NCI-H2029 treated with DMSO at 0.1 percent for 48 hours (cell line): ENCODE measurements at regions not wholly inside any gene's neighbourhood (a gene's known extent, or its start where the extent isn't known, plus 50 kb on each side); places are given as distances from the start of the nearest gene placed in this dataset.

Experiments used
- DNase-seq: peaks from one replicate; lab custom pipeline; 2025; lab: John Stamatoyannopoulos, UW

DNA sequence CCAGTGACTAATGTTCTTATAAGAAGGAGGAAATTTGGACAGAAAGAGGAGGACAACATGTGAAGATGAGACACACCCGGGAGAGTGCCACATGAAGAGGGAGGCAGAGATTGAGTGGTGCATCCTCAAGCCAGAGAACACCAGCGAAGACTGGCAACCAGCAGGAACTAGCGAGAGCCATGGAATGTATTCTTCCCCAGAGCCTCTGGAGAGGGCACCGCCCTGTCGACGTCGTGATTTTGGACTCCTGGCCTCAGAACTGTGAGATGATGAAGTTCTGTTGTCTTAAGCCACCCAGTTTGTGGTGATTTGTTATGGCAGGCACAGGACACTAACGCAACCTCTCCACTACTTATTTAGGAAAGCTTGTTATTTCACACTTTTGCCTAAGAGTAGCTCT, 196.0 kb upstream of the TLL1 start:
- no peak for DNase-seq

DNA sequence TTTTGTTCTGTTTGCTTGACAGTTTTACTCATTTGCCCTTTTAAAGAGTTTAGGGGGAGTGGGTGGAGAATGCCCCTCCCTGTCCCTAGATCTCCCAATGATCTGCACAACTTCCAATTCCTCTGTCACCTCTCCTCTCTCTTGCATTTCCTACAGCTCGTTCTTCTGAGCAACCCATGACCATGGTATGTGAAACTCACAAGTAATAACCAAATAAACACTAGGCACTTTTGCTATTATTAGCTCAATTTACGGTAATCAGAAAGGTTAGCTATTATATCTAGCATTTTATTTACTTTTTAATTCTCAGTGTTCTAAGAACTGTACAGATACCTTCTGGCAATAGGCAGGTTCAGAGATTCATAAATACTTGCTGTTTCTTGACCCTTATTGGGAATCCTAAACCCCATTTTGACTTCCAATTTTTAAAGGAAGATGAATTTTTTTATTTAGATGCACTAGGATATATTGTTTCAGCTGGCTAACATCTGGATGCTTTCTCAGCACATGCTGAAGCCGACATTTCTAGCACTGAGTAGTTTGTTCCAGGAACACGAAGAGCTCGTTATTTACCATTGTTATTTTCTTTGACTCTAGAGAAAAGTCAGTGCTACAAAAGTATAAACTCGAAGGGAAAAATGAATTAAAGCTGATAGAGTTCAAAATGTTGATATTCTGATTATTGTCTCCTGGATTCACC, 194.7 kb upstream of the TLL1 start:
- DNase-seq: no peak

DNA sequence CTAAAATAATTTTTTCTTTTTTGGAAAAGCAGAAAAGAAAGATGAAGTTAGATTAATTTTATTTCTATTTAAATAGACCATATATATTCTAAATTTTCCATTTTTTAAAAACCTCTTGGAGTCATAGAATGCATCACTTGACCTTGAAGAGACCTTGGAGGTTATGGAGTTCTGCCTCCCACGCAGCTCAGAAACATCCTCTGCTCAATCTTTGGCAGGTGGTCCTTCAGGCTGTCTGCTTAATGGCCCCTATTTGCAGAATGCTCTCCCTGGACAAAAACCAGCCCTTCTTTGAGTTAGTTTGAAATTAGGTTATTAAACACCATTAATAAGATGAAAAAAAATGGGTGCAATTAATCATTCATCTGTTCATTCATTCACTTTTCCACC, 194.1 kb upstream of the TLL1 start:
- DNase-seq: no peak

DNA sequence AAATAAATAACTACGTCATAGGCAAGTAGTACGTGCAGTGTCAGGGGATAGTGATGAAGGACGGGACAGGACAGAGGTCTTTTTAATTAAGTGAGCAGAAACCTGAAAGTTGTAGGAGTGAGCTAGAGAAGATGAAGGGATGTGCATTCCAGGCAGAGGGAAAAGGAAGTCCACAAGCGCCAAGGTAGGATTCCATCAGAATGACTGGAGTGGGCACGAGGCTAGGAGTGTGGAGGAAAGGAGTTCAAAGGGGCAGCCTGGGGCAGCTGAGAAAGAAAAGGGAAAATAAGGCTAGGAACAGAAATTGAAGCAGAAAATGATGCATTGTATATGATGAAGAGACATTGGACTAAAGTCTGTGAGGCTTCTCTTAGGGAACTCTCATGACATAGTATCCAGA, 192.2 kb upstream of the TLL1 start:
- no peak for DNase-seq

DNA sequence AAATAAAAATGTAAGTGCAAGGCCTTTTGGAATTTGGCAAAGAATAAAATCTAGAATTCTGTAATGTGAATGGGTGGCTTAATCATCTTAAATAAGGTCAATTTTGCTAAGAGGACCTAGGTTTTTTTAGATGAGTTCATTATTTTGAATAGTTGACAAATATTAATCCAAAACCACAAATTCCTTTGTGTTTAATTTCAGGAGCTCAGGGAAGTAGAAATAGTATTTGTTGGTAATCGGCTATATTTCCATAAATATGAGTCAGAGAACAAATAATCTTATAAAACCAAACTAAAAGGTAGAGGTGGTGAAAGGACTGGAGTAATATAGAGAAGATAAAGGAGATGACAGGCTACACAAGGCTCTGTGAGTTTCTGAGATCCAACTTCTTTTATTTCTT, 190.4 kb upstream of the TLL1 start:
- DNase-seq: no peak

DNA sequence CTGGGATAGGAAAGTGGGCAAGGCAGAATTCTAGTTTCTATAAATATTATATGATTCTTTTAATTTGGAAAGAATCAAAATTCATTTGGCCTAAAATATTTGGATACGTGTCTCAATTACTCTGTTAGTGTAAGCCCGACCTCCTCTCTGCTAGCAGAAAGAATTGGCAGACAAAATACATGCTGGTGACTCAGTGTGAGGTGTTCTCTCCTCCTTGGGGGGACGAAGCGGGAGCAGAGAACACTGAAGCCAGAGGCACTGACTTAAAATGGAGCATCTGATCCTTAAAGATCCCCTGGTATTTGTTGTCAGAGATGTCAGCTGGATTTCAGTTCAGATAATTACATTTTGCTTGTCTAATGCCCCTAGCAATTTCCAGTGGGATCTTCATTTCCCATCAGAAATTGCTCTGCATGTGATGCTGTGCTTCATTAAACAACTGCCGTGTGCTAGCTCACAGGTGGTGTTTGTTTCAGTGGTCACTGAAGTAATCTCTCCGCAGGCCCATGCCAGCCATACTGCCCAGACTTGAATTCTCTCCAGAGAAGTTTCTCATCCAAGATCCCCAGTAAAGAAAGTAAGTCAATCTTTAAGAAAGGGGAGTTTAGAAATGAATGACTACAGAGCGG, 188.7 kb upstream of the TLL1 start:
- no peak for DNase-seq

DNA sequence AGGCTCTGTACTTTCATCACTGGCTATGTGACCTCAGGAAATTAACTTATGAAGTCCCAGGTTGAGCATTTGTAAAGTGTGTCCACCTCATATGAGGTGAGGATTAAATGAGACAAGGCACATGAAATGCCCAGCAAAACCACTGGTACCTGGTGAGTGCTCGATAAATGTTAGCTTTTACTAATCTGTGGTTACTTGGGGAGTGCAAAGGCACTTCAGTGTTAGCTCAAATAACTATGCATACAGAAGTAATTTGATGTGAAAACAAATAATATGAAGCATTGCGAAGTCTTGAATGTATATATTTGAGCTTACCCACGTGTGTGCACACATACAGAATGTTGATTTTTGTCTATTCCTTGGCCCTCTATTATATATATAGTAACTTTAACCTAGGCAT, 186.3 kb upstream of the TLL1 start:
- no peak for DNase-seq

DNA sequence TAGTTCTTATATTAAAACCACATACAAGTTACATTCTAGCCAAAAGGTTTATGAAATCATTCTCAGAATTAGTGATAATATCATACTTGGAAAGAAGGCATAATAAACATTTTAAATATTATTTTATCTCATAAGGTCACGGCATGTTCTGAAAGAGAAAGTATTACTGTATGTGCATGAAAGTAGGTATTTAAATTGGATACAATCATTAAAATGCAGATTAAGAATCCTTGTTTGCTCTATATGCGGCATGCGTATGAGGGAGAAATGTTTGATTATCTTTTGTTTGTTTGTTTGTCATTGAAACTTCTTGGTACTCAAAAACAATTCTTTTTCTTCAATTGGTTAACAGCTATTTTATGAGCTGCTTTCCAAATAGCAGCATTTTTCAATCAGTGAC, 183.9 kb upstream of the TLL1 start:
- DNase-seq: no peak

DNA sequence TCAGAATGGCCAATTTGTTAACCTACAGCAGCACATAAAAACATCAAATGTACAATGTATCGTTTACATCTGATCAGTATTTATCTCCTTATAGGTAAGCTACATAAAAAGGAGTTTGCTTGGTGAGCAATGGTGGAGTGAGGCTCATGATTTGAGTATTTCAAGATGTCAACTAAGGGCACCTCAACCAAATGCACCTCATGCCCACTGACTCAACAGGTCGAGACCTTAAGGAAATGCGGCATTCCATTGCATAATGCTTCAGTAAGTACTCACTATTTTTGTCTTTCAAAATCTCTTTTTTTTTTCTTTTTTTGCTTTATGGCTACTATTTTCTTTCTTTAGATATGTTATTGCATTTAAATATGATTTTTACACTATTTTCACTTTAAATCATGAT, 181.0 kb upstream of the TLL1 start:
- DNase-seq: no peak

DNA sequence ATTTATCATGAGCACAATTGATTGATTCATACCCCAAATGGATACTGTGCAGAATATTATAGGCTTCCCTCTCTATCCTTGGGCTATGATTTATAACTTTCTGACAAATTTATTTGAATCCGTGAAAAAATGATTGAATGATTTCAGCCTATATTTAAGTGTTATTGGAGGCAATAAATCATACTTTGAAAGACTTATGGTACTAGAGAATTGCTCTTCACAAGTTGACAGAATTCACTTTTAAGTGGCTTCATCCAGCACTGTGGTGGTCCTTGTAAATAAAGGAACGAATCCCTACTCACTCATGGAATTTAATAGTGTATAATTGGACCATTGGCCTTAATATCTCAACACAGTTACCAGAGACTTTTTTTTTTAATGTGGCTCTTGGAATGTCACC, 174.8 kb upstream of the TLL1 start:
- no peak for DNase-seq

DNA sequence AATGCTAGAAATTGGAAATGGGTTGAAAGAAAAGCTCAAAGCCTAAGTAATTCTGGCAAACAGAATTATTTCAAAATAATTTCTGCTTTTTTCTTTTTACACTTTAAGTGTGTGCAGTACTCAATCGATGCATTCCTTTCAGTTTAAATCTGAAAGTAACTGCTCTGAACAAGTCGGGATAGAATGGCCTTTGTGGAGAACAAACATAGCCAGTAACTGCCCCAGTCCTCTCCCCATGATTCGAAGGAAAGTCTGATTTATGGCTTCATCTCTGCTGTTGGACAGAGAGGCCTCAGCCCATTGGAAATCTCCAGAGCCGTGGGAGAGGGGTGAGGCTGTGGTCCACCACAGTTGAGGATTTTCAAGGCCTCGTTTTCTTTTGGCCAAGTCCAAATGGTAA, 174.0 kb upstream of the TLL1 start:
- no peak for DNase-seq

DNA sequence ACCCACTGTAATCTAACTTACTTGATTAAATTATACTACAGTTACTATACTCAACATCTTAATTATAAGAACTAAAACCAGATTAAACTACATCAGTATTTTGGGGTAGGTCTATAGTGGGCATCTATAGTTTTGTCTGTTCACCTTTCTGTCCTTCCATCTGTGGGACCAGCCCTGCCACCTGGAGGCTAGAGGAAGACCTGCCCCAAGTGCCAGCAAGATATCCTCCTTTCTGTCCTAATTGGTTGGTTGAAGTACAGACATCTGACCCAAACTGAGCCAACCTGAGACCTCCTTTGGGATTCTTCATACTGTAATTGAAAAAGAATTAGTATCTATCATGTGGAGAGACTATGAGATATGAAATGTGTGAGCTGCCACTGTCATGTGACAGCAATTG, 172.2 kb upstream of the TLL1 start:
- no peak for DNase-seq

DNA sequence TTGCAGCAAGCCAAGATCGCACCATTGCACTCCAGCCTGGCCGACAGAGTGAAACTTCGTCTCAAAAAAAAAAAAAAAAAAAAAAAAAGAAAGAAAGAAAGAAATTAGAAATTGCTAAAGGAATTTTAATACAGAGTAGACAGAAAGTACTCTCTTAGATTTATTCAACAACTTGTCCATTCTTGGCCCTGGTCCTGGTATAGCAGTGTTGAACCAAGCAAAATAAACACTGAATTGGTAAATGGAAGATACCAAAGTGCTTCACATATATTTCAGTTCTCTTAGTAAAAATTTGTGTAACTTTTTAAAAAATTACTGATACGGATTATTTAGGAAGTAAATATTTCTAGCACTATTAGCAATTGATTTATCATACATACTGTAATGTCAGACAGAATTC, 165.9 kb upstream of the TLL1 start:
- no peak for DNase-seq

DNA sequence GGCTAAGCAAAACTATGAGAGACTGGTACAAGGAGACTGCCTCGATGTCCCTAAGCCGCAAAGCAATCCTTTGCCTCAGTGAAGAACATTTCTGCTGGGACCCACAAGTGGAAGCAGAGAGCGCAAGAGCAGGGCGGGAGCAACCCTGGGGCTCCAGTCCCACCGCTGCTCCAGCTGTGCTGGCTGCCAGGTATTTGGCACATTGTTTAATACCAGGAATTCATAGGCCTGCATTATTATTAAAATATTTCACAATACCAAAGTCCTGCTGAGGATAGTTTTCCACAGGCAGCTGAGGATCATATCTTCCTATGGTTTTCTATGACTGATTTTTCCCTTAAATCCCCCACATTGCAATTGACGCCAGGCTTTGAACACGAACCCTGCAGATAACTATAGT, 163.5 kb upstream of the TLL1 start:
- no peak for DNase-seq

DNA sequence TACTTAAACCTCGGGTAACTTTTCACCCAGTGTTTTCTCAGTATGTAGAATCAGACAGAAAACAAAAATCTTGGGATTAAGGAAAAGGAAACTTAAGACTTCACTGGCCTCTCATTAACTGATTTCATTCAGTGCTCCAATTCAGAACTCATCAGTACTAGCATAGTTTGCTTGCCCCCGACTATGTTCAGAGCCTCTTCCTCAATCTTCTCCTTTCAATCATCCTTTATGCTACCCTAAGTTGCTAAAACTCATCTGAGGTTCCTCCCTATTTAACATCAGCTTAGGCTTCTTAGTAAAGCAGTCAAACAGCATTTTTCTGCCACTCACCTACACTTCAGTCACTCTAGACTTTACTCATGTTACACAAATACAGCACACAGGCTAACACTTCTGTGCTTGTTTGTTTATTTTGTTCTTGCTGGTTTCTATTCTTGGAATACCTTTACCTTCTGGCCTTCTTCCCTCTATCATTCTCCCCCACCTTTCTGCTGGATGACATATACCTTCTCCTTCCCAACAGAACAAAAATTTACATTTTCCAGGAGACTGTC, 163.0 kb upstream of the TLL1 start:
- peak; percentile 47 for DNase-seq

DNA sequence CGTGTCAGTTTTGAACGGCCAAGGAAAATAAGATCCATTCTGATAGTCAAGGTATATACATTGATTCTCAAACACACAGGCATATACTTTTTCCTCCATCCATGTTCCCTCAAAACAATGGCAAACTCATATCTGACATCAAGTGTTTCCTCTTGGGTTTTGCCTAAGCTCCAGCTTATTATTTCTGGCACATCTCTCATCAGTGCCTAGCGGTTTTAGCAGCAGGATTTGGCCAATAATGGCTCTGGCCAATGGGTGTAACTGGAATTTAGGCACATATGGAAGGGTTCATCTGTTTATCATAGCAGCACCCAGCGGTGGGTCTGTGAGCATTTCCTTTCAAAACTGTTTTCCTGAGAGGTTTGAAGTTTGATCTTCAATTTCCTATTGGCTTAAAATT, 161.6 kb upstream of the TLL1 start:
- DNase-seq: no peak

DNA sequence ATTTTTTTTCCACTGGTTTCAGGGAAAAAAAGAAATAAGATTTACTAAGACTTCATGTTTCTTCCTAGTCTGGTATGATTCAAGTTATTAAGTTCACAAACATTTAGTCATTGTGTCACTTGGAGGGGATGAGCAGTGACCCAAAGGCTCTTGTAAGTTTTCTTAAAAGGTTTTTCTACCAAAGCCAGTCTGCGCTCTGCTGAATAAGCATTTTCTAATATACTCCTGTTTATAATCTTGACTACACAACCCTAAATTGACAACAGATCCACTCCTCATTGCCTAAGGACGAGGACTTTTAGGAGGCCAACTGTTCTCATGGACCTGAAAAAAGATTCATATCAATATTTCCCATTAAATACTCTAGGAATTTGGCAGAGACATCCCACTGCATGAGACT, 161.1 kb upstream of the TLL1 start:
- DNase-seq: no peak

DNA sequence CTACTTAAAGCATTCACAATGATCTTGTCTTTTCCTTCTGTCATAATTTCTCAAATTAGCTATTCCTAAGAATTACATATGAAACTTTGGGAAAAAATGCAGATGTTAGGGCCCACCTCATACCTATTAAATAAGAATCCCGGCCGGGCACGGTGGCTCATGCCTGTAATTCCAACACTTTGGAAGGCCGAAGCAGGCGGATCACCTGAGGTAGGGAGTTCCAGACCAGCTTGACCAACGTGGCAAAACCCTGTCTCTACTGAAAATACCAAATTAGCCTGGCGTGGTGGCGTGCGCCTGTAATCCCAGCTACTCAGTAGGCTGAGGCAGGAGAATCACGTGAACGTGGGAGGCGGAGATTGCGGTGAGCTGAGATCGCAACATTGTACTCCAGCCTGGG, 158.4 kb upstream of the TLL1 start:
- no peak for DNase-seq

DNA sequence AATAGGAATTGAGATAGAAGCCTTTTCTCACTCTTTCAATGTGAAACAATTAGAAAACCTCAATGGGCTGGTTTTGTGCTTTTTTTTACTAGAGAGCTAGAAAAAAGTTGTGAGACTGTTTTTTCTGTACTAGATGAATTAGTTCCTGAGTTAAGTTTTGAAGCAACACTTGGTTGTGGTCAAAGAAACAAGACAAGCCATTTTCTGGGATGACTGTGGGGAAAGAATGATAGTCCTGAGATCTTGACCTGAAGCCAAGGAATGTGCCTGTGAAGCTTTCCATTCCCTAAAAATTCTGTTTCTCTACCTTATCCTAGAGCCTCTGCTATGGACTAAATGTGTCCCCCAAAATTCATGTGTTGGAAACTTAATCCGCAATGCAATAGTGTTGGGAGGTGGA, 157.8 kb upstream of the TLL1 start:
- DNase-seq: no peak

DNA sequence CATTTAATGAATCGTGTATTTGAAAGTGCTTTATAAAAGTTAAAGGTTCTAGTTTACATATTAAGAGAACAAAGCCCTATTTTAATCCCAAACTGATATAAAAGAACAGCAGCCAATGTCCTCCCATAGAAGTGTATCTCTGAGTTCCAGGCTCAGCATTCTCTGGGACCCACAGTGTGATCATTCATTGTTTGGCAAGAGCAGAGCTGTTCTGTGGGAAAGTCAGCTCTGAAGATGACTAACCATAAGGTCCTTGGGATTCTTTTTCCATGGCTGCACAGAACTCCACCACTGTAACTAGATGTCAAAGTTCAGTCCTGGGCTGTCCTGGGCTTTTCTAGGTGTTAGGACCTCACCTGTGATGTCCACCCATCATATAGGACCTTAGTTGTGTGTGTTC, 157.0 kb upstream of the TLL1 start:
- DNase-seq: no peak

DNA sequence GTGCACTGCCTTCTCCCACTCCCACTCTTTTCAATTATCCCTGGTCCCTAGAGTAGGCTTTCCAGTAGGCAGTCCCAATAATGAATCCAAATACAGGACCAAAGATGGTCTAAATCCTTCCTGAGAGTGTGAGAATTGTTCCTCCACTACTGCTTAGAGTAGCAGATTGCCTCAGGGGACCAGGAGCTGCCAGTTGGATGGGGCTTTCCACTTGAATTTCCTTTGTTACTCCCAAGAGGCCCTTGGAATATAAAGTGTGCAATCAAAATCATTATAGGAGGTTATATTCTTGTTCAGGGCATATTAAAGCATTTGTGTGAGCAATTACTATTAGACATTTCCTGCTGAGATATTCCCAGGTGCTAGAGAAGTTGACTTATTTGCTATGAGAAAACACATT, 156.6 kb upstream of the TLL1 start:
- DNase-seq: no peak

DNA sequence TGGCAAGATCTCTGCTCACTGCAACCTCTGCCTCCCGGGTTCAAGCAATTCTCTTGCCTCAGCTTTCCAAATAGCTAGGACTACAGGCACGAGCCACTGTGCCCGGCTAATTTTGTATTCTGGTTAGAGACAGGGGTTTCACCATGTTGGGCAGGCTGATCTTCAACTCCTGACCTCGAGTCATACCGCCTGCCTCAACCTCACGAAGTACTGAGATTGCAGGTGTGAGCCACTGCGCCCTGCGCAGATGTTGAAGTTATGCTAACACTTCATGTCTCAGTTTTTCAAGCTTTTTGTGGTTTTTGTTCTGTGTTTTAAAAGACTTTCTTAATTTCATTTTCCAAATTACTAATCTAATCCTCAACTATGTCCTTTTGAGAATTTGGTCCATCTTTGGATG, 154.4 kb upstream of the TLL1 start:
- no peak for DNase-seq

DNA sequence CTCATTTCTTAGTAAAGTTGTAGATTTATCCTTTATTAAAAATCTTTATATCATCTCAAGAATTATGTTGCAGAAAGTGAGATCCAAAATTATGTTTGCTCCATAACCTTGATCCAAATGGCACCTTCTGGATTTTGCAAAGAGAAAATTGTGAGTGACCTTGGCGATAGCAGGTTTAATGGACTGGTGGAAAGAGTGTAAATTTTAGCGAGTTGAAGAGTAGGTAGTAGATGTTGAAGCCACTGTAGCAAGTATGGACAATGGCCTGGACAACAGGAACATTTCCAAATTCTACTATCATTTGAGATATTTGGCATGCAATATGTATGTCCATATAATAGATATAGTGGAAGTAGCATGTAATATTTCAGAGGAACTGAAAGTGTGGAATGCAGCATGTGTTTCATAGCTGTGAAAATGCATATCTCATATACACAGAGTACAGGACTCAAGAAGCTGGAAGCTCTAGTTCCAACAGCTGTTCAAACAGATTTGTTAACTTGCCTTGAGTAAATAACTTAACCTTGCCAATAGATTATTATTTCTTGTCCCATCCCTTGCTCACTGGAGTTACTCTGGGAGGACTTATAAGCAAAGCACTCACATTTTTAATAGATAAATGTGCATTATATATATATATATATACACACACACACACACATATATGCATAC, 152.5 kb upstream of the TLL1 start:
- DNase-seq: no peak

DNA sequence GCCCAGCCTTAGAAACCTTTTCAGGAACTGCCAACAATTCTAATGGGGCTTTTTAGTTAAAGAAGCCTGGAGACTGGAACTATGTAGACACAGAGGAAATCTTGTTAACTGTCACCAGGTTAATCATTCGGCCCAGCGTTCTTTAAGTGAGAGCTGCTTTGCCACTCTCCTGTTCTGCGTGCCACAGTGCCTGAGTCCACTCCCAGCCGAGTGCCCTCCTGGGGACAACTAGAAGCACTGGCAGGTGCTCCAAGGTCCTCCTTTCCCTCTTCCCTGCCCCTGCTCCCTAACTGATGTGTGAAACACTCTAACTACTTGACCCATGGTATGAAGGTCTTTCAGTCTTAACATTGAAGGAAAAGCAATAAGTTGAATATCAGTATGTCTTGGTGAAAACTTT, 151.2 kb upstream of the TLL1 start:
- no peak for DNase-seq
